Tongue (tissue), 1 donor: ENCODE measurements at regions not wholly inside any gene's neighbourhood (a gene's known extent, or its start where the extent isn't known, plus 50 kb on each side); places are given as distances from the start of the nearest gene placed in this dataset.
"Not testable (repeated sequence)": the region's sequence is repeated elsewhere in the genome, so short reads cannot be mapped to it uniquely, and the experiment has no call there.

Source experiments
- DNase-seq: peaks from one replicate; pipeline ENCODE4 v3.0.0-alpha.2; 2015

GRCh38 chr7:16266877-16267276, 154.5 kb downstream of the CRPPA start:
- DNase-seq: no peak

- DNase-seq: not testable (repeated sequence)
Measured at GRCh38 chr7:16266470-16266869, 154.9 kb downstream of the CRPPA start.

GRCh38 chr7:16265863-16266458, 155.4 kb downstream of the CRPPA start:
- no peak for DNase-seq

- DNase-seq: no peak
Measured at GRCh38 chr7:16264823-16265804, 156.2 kb downstream of the CRPPA start.

- DNase-seq: no peak
Measured at GRCh38 chr7:16264036-16264819, 157.1 kb downstream of the CRPPA start.

- not testable (repeated sequence) for DNase-seq
Measured at GRCh38 chr7:16263377-16263776, 158.0 kb downstream of the CRPPA start.

- DNase-seq: no peak
Measured at GRCh38 chr7:16261654-16262053, 159.7 kb downstream of the CRPPA start.

- DNase-seq: no peak
Measured at GRCh38 chr7:16261100-16261499, 160.2 kb downstream of the CRPPA start.

- DNase-seq: no peak
Measured at GRCh38 chr7:16260236-16260728, 161.1 kb downstream of the CRPPA start.

- not testable (repeated sequence) for DNase-seq
Measured at GRCh38 chr7:16256419-16256818, 164.9 kb downstream of the CRPPA start.

GRCh38 chr7:16255952-16256351, 165.4 kb downstream of the CRPPA start:
- DNase-seq: not testable (repeated sequence)

GRCh38 chr7:16250655-16251054, 170.7 kb downstream of the CRPPA start:
- not testable (repeated sequence) for DNase-seq

- DNase-seq: not testable (repeated sequence)
Measured at GRCh38 chr7:16249204-16249603, 172.1 kb downstream of the CRPPA start.

GRCh38 chr7:16248556-16248955, 172.8 kb downstream of the CRPPA start:
- DNase-seq: not testable (repeated sequence)

- DNase-seq: no peak
Measured at GRCh38 chr7:16244469-16244868, 176.9 kb downstream of the CRPPA start.

GRCh38 chr7:16242920-16243319, 178.4 kb downstream of the CRPPA start:
- no peak for DNase-seq

GRCh38 chr7:16241017-16241416, 180.3 kb downstream of the CRPPA start:
- DNase-seq: no peak

GRCh38 chr7:16236381-16236780, 185.0 kb downstream of the CRPPA start:
- no peak for DNase-seq

GRCh38 chr7:16235147-16236114, 185.9 kb downstream of the CRPPA start:
- no peak for DNase-seq

- no peak for DNase-seq
Measured at GRCh38 chr7:16234493-16235146, 186.7 kb downstream of the CRPPA start.

GRCh38 chr7:16233517-16233916, 187.8 kb downstream of the CRPPA start:
- no peak for DNase-seq
